ENCODE measurements at regions not wholly inside any gene's neighbourhood (a gene's known extent, or its start where the extent isn't known, plus 50 kb on each side); places are given as distances from the start of the nearest gene placed in this dataset.

- Histone ChIP-seq H4K20me1 (ENCODE audit: insufficient read depth, low read length, poor library complexity, severe bottlenecking) (no peaks in the 10 kb centered on the region), H2AFZ (ENCODE audit: low read length) (no peak overlapping the region), H3K4me3 (ENCODE audit: low read length, poor library complexity, severe bottlenecking) (no peak overlapping the region), H3K9me3 (ENCODE audit: insufficient read depth, low read depth, low read length) (no peaks in the 10 kb centered on the region), H3K4me2 (ENCODE audit: low read depth, low read length, poor library complexity, severe bottlenecking) (no peak overlapping the region), H3K36me3 (ENCODE audit: insufficient read depth, low read length) (no peaks in the 10 kb centered on the region), H3K9ac (ENCODE audit: low read depth, low read length, poor library complexity, severe bottlenecking) (no peak overlapping the region), H3F3A (ENCODE audit: low read depth) (no peaks in the 10 kb centered on the region), H3K79me2 (ENCODE audit: insufficient read depth, low read length) (no peaks in the 10 kb centered on the region), H3K9me2 (replicated peaks; ENCODE audit: low read depth, low read length) (no peaks in the 10 kb centered on the region), H3K27me3 (ENCODE audit: insufficient read depth, low read length, poor library complexity, severe bottlenecking) (no peaks in the 10 kb centered on the region), H3K4me1 (ENCODE audit: insufficient read depth, low read length, poor library complexity, severe bottlenecking) (no peaks in the 10 kb centered on the region)
- TF ChIP-seq EZH2phosphoT487 (IDR thresholded peaks at IDR 0.05; ENCODE audit: borderline replicate concordance) (no peak), CTCF (conservative IDR thresholded peaks at IDR 0.05; ENCODE audit: low read length) (no peak)
Measured at GRCh38 chr2:221169724-221170123, 402.4 kb downstream of the EPHA4 start.

GRCh38 chr2:221170548-221170947, 401.6 kb downstream of the EPHA4 start:
- no peaks in the 10 kb centered on the region for H3K79me2 ChIP-seq (ENCODE audit: insufficient read depth, low read length)

GRCh38 chr2:221176667-221177066, 395.4 kb downstream of the EPHA4 start:
- Histone ChIP-seq H3K9me2 (replicated peaks; ENCODE audit: low read depth, low read length) (no peaks in the 10 kb centered on the region), H3K27me3 (ENCODE audit: insufficient read depth, low read length, poor library complexity, severe bottlenecking) (no peaks in the 10 kb centered on the region), H3K4me2 (ENCODE audit: low read depth, low read length, poor library complexity, severe bottlenecking) (no peak overlapping the region), H3K36me3 (ENCODE audit: insufficient read depth, low read length) (no peaks in the 10 kb centered on the region), H4K20me1 (ENCODE audit: insufficient read depth, low read length, poor library complexity, severe bottlenecking) (no peaks in the 10 kb centered on the region), H3K9me3 (ENCODE audit: insufficient read depth, low read depth, low read length) (no peaks in the 10 kb centered on the region), H3K79me2 (ENCODE audit: insufficient read depth, low read length) (no peaks in the 10 kb centered on the region), H2AFZ (ENCODE audit: low read length) (no peak overlapping the region), H3K4me3 (ENCODE audit: low read length, poor library complexity, severe bottlenecking) (no peak overlapping the region), H3F3A (ENCODE audit: low read depth) (no peaks in the 10 kb centered on the region), H3K9ac (ENCODE audit: low read depth, low read length, poor library complexity, severe bottlenecking) (no peak overlapping the region), H3K4me1 (ENCODE audit: insufficient read depth, low read length, poor library complexity, severe bottlenecking) (peaks cover 14% of the 10 kb centered on the region)
- TF ChIP-seq CTCF (conservative IDR thresholded peaks at IDR 0.05; ENCODE audit: low read length) (no peak), EZH2phosphoT487 (IDR thresholded peaks at IDR 0.05; ENCODE audit: borderline replicate concordance) (no peak)

More at GRCh38 chr2:221170548-221170947, 401.6 kb downstream of the EPHA4 start:
- no peak overlapping the region for H3K4me2 ChIP-seq (ENCODE audit: low read depth, low read length, poor library complexity, severe bottlenecking)
- H3K27me3 ChIP-seq (ENCODE audit: insufficient read depth, low read length, poor library complexity, severe bottlenecking), result no peaks in the 10 kb centered on the region
- H4K20me1 ChIP-seq (ENCODE audit: insufficient read depth, low read length, poor library complexity, severe bottlenecking), result no peaks in the 10 kb centered on the region
- no peaks in the 10 kb centered on the region for H3K36me3 ChIP-seq (ENCODE audit: insufficient read depth, low read length)
- no peak overlapping the region for H3K4me3 ChIP-seq (ENCODE audit: low read length, poor library complexity, severe bottlenecking)
- no peaks in the 10 kb centered on the region for H3K4me1 ChIP-seq (ENCODE audit: insufficient read depth, low read length, poor library complexity, severe bottlenecking)
- no peak overlapping the region for H2AFZ ChIP-seq (ENCODE audit: low read length)
- no peaks in the 10 kb centered on the region for H3F3A ChIP-seq (ENCODE audit: low read depth)
- no peak for TF ChIP-seq EZH2phosphoT487 (IDR thresholded peaks at IDR 0.05; ENCODE audit: borderline replicate concordance)
- no peak for TF ChIP-seq CTCF (conservative IDR thresholded peaks at IDR 0.05; ENCODE audit: low read length)
- no peak overlapping the region for H3K9ac ChIP-seq (ENCODE audit: low read depth, low read length, poor library complexity, severe bottlenecking)
- no peaks in the 10 kb centered on the region for H3K9me3 ChIP-seq (ENCODE audit: insufficient read depth, low read depth, low read length)
- no peaks in the 10 kb centered on the region for H3K9me2 ChIP-seq (replicated peaks; ENCODE audit: low read depth, low read length)

Measured in Loucy (cell line).